Adrenal gland (tissue), 5 donors: ENCODE measurements at regions not wholly inside any gene's neighbourhood (a gene's known extent, or its start where the extent isn't known, plus 50 kb on each side); places are given as distances from the start of the nearest gene placed in this dataset.

Source experiments
- POLR2A ChIP-seq, 2 donors: fragments of 450-650 bp; IDR thresholded peaks; one replicate each; pipeline ENCODE4 v1.6.1; 2017; ENCODE audit warnings: antibody characterized with exemption in 2 of 2, mild to moderate bottlenecking in 2 of 2, moderate library complexity in 1 of 2
- TF ChIP-seq, protein P1 (sequence below), 6 experiments: fragments of 450-650 bp in 4 of 6; fragments of 200-600 bp in 2 of 6; sonication (generic) in 1 of 6; IDR thresholded peaks; 1 replicate in 5 of 6; 2 replicates in 1 of 6; pipeline versions ENCODE4 v1.5.1 to v1.8.0; 2016 to 2021; ENCODE audit warnings: antibody characterized with exemption in 6 of 6, mild to moderate bottlenecking in 2 of 6, moderate library complexity in 1 of 6
- donor health status: DM: no; HTN: no; CAD: no.

DNA sequence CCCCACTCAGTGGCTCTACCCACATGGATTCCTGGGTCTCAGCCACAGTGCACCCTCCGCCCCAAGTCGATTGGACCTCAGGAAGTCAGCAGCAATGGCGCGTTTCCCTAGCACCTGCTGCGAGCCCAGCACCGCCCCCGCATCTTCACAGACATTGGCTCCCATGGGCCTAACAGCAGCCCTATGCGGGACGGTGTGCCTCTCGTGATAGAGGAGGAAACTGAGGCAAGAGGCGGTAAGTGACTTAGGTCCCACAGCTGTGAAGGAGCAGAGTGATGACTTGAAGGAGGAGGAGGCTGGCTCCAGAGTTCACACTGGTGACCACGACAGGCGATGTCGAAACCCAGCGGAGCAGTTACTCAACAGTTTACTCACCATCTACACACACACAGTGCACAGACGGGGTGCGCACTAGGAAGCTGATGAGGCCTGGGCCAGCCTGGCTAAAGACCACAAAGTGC, 104.5 kb upstream of the SOX1 start:
- TF ChIP-seq, protein P1, sequence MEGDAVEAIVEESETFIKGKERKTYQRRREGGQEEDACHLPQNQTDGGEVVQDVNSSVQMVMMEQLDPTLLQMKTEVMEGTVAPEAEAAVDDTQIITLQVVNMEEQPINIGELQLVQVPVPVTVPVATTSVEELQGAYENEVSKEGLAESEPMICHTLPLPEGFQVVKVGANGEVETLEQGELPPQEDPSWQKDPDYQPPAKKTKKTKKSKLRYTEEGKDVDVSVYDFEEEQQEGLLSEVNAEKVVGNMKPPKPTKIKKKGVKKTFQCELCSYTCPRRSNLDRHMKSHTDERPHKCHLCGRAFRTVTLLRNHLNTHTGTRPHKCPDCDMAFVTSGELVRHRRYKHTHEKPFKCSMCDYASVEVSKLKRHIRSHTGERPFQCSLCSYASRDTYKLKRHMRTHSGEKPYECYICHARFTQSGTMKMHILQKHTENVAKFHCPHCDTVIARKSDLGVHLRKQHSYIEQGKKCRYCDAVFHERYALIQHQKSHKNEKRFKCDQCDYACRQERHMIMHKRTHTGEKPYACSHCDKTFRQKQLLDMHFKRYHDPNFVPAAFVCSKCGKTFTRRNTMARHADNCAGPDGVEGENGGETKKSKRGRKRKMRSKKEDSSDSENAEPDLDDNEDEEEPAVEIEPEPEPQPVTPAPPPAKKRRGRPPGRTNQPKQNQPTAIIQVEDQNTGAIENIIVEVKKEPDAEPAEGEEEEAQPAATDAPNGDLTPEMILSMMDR (IDR thresholded peaks at IDR 0.05) = no peak
- no peak for TF ChIP-seq POLR2A (IDR thresholded peaks at IDR 0.05)
